ENCODE measurements at regions not wholly inside any gene's neighbourhood (a gene's known extent, or its start where the extent isn't known, plus 50 kb on each side); places are given as distances from the start of the nearest gene placed in this dataset.
"Not testable (repeated sequence)": the region's sequence is repeated elsewhere in the genome, so short reads cannot be mapped to it uniquely, and the experiment has no call there.

DNA sequence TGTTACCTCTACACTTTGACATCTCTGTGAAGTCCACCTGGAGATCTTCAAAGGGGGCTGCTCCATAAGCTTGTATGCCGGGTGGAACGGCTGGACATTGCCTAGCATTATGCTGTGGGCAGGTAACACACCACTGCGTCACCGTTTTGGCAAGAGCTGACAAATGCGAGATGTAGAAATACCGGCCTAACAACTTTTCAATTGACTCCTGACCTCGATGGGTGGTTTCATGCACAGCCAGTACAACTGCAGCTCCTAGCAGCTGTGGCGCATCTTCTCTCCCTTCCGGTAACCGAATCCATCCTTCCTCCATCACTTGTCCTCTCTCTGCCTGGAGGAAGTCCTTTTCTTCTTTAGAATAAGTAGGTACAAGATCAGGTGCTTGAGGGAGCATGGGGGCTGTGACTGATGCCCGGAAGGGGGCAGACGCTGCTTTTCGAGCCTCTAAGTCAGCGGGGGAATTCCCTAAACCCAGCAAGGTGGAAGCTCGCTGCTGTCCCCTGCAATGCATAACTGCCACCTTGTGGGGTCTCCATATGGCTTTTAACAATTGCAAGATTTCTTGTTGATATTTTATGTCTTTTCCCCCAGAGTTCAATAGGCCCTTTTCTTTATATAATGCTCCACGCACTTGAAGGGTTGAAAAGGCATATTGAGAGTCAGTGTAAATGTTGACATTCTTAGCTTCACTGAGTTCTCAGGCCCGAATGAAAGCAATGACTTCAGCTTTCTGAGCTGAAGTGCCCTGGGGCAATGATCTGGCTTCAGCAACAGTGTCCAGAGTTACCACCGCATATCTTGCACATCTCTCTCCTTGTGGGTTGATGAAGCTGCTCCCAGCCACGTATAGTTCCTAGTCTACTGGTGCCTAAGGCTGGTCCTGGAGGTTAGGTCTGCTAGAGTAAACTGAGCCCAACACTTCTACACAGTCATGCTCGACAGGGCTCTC lies 98.3 kb upstream of the ZNF195 start:
- 46 to 62% methylated on average over 17 to 19 of the region's 20 CpGs for WGBS, 2 donors
- H3K4me1 ChIP-seq; H3K27me3 ChIP-seq; ATAC-seq (ENCODE audit: low FRiP score in 2 of 2); H3K9me3 ChIP-seq; H3K36me3 ChIP-seq: not testable (repeated sequence)
- peak in 1 of 4 donors; percentile 38 for TF ChIP-seq POLR2A (IDR thresholded peaks at IDR 0.05)
- H3K27ac ChIP-seq: peak overlapping the region; percentile 72 to 85 (median 76)
- peak overlapping the region in 3 of 4 donors; percentile 26 to 35 (median 30) for H3K4me3 ChIP-seq
- peak in 1 of 2 donors; percentile 72 for DNase-seq

DNA sequence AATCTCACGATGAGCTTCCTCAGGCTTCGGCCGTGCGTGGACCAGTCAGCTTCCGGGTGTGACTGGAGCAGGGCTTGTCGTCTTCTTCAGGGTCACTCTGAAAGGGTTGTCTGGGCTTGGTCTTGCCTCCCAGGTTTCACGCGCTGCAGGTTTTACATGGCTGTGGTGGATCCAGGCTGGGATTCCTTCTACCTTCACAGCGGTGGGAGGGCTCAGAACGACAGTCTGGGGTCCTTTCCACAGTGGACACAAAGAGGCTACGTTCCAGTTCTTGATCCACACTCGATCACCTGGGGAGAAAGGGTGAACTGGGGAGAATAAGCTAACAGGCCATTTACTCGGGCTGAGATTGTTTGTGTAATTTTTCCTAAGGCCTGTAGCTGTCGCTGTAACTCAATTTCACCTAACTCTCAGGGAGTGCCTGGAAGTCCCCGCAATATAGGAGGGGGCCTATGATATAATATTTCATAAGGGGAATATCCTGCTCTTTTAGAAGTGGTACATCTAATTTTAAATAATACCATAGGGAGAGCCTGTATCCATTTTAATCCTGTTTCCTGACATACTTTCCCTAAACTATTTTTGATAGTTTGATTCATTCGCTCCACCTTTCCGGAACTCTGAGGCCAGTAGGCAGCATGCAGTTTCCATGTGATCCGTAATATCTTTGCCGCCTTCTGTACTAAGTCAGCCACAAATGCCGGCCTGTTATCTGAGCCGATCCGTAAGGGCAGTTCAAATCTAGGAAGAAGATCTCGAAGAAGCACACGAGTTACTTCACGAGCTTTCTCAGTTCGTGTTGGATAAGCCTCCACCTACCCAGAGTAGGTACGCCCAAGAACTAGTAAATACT lies 97.4 kb upstream of the ZNF195 start:
- not testable (repeated sequence) for H3K4me1 ChIP-seq; H3K27me3 ChIP-seq; H3K36me3 ChIP-seq; DNase-seq; H3K9me3 ChIP-seq; ATAC-seq (ENCODE audit: low FRiP score in 2 of 2)
- Histone ChIP-seq H3K4me3 (peak overlapping the region in 3 of 4 donors; percentile 26 to 35 (median 30)), H3K27ac (peak overlapping the region; percentile 72 to 85 (median 76))
- TF ChIP-seq CTCF (IDR thresholded peaks at IDR 0.05): peak in 1 of 6 experiments; percentile 33
- 56 to 61% methylated on average over 18 to 27 of the region's 27 CpGs for WGBS, 2 donors

- H3K27me3 ChIP-seq: not testable (repeated sequence)
Observed at GRCh38 chr11:3468963-3469362, 90.0 kb upstream of the ZNF195 start.

GRCh38 chr11:3467599-3467998 lies 88.7 kb upstream of the ZNF195 start:
- ATAC-seq (ENCODE audit: low FRiP score in 2 of 2); H3K9me3 ChIP-seq; H3K4me1 ChIP-seq; H3K27ac ChIP-seq; DNase-seq; H3K4me3 ChIP-seq; H3K36me3 ChIP-seq; H3K27me3 ChIP-seq: not testable (repeated sequence)
- WGBS, 2 donors: 64 to 80% methylated on average over 5 of the region's 5 CpGs

More at GRCh38 chr11:3468963-3469362, 90.0 kb upstream of the ZNF195 start:
- not testable (repeated sequence) for DNase-seq; H3K4me3 ChIP-seq; H3K9me3 ChIP-seq; H3K4me1 ChIP-seq; H3K36me3 ChIP-seq; ATAC-seq (ENCODE audit: low FRiP score in 2 of 2); H3K27ac ChIP-seq
- WGBS, 2 donors: 73 to 87% methylated on average over 8 of the region's 8 CpGs

DNA sequence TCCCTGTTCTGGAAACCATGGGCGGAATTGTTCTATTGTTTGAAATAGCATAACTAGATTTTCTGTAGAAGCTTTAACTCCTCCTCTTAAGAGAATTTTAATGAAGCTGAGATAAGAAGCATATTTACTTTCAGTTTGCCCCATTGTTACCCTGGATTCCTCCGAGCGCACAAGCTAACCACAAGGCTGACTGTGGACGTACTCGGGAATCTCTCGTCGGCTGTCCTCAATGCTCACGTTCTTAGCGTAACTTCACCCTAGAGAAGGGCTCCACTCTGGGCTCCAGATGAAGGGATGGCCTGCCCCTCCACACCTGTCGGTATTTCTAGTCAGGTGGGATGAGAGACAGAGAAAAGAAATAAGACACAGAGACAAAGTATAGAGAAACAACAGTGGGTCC lies 76.7 kb upstream of the ZNF195 start:
- 32 to 48% methylated on average over 10 of the region's 10 CpGs for WGBS, 2 donors
- not testable (repeated sequence) for H3K27ac ChIP-seq
- H3K4me3 ChIP-seq: peak overlapping the region in 1 of 4 donors; percentile 17

DNA sequence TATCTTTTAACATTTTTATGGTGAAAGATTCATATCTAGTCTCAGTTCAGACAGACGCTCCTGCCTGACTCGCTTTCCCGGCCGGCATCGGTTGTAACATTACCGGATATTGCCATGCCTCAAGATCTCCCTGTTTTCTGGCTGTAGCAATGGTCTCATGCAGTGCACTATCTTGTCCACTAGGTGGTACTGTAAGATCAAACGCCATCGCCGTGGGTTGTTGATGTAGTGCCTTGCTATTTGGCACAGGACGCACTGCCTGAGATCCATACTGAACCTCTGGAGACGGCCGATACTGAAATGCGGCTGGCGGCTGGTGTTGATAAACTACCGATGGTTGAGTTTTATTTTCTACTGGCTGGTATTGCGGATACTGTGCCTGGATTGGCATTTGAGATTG lies 75.9 kb upstream of the ZNF195 start:
- 0% methylated on average over 6 to 16 of the region's 16 CpGs for whole genome bisulfite sequencing, 2 donors
- H3K27me3 ChIP-seq; ATAC-seq (ENCODE audit: low FRiP score in 2 of 2); H3K27ac ChIP-seq; H3K4me1 ChIP-seq; H3K36me3 ChIP-seq; H3K9me3 ChIP-seq: not testable (repeated sequence)
- H3K4me3 ChIP-seq: peak overlapping the region in 1 of 4 donors; percentile 17
- DNase-seq: peak in 1 of 2 donors; percentile 83
- peak; percentile 75 to 90 (median 87) for TF ChIP-seq CTCF (IDR thresholded peaks at IDR 0.05)

More for the DNA sequence above, 76.7 kb upstream of the ZNF195 start:
- H3K4me1 ChIP-seq; H3K9me3 ChIP-seq; H3K36me3 ChIP-seq; H3K27me3 ChIP-seq; ATAC-seq (ENCODE audit: low FRiP score in 2 of 2); DNase-seq: not testable (repeated sequence)

- ATAC-seq (ENCODE audit: low FRiP score in 2 of 2); H3K36me3 ChIP-seq; H3K4me1 ChIP-seq; H3K9me3 ChIP-seq; H3K4me3 ChIP-seq; H3K27ac ChIP-seq; H3K27me3 ChIP-seq; DNase-seq: not testable (repeated sequence)
- 46% methylated on average over 9 of the region's 9 CpGs for WGBS, 2 donors
Observed at GRCh38 chr11:3453596-3454256, 74.8 kb upstream of the ZNF195 start.

DNA sequence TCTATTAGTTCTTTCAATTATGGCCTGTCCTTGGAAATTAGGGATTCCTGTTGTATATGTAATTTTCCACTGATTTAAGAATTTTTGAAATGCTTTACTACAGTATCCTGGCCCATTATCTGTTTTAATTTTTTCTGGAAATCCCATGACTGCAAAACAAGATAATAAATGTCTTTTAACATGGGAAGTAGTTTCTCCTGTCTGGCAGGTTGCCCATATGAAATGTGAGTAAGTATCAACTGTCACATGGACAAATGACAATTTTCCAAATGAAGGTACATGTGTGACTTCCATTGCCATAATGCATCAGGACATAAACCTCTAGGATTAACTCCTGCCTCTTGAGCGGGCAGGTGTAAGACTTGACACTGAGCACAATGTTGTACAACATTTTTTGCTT lies 71.9 kb upstream of the ZNF195 start:
- not testable (repeated sequence) for ATAC-seq (ENCODE audit: low FRiP score in 2 of 2); H3K9me3 ChIP-seq; H3K36me3 ChIP-seq; H3K27ac ChIP-seq; H3K4me1 ChIP-seq; DNase-seq; H3K27me3 ChIP-seq; H3K4me3 ChIP-seq
- 89 to 96% methylated on average over 1 of the region's 1 CpG for WGBS, 2 donors

- H3K36me3 ChIP-seq; H3K4me3 ChIP-seq; H3K27ac ChIP-seq; H3K9me3 ChIP-seq; H3K4me1 ChIP-seq; H3K27me3 ChIP-seq; DNase-seq; ATAC-seq (ENCODE audit: low FRiP score in 2 of 2): not testable (repeated sequence)
- WGBS, 2 donors: 84% methylated on average over 3 of the region's 3 CpGs; no CpG with 5 or more reads in 1 of the 2 donors
Observed at GRCh38 chr11:3445535-3445934, 66.6 kb upstream of the ZNF195 start.

DNA sequence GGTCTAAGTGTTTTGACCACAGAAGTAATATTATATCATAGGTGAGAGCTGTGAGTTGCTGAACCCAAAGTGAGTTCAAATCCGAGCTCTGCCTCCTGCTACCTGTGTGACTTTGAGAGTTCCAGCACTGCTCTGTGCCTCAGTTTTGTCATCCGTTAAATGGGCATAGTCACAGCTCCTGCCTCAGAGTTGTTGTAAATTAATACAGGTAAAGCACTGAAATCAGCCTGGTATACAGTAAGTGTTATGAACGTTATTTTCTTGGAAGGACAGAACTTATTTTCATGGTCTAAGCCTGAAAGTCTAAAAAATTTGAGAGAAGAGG lies 65.4 kb upstream of the ZNF195 start:
- not testable (repeated sequence) for ATAC-seq (ENCODE audit: low FRiP score in 2 of 2); H3K9me3 ChIP-seq; H3K36me3 ChIP-seq; H3K27me3 ChIP-seq; H3K4me3 ChIP-seq; DNase-seq; H3K27ac ChIP-seq; H3K4me1 ChIP-seq
- whole genome bisulfite sequencing, 2 donors: 78 to 79% methylated on average over 2 to 3 of the region's 3 CpGs

Measured in upper lobe of left lung (tissue), 6 donors.